Ovary (tissue), 7 donors: ENCODE measurements at regions not wholly inside any gene's neighbourhood (a gene's known extent, or its start where the extent isn't known, plus 50 kb on each side); places are given as distances from the start of the nearest gene placed in this dataset.

ENCODE experiments used
- DNase-seq, 5 donors: peaks; one replicate each; pipeline ENCODE4 v3.0.0-alpha.2; 2019 to 2020
- H3K27ac ChIP-seq, 2 donors: fragments of 200-600 bp; one replicate each; pipeline versions ENCODE4 v1.5.1 to v1.8.0; 2019 to 2022
- H3K27me3 ChIP-seq: fragments of 200-600 bp; one replicate; pipeline ENCODE4 v1.8.0; 2022
- H3K36me3 ChIP-seq: fragments of 200-600 bp; sonication (generic); one replicate; pipeline ENCODE4 v1.5.1; 2019
- H3K4me1 ChIP-seq: one replicate; pipeline ENCODE4 v1.8.1; 2013; ENCODE audit warnings: mild to moderate bottlenecking, moderate library complexity; ENCODE audit not compliant: insufficient read depth
- H3K4me3 ChIP-seq: fragments of 200-600 bp; sonication (generic); one replicate; pipeline ENCODE4 v1.5.1; 2017
- H3K9me3 ChIP-seq, 2 donors: fragments of 200-600 bp in 1 of 2; sonication (generic) in 1 of 2; one replicate each; pipeline versions ENCODE4 v1.5.1 to v1.8.1; 2013 to 2019; ENCODE audit warnings: mild to moderate bottlenecking in 1 of 2, moderate library complexity in 1 of 2
- CTCF ChIP-seq, 3 donors: fragments of 450-650 bp in 2 of 3; fragments of 200-600 bp in 1 of 3; IDR thresholded peaks; one replicate each; pipeline versions ENCODE4 v1.5.1 to v1.8.0; 2016 to 2022; ENCODE audit warnings: antibody characterized with exemption in 3 of 3, mild to moderate bottlenecking in 1 of 3
- EP300 ChIP-seq: sonication (generic); formaldehyde crosslinking; IDR thresholded peaks from one replicate; pipeline ENCODE4 v1.6.1; 2017; ENCODE audit warnings: antibody characterized with exemption
- POLR2A ChIP-seq: fragments of 450-650 bp; IDR thresholded peaks from one replicate; pipeline ENCODE4 v1.6.1; 2017; ENCODE audit warnings: antibody characterized with exemption, mild to moderate bottlenecking, moderate library complexity
- WGBS, 3 donors: extraction: QIAGEN DNeasy Blood & Tissue Kit in 1 of 3; methylation state at CpG; one replicate each; pipeline versions ENCODE4 v1.1.5 to v1.1.7; 2013 to 2017; 5-methylcytosine and 5-hydroxymethylcytosine counted together
- intact Hi-C, 4 donors: fragments of 100-400 bp; cut with DNase I; formaldehyde crosslinking; loops; one replicate each; pipeline versions ENCODE4 v1.11.0 to v1.15.1; 2022 to 2023
- donor health status: DM: no; HTN: no; CAD: no; lungs with moderate emphysema.
- donor health status: DM: no; HTN: no; CAD: no.
- donor health status: Bipolar disorder and iron deficiency.
- donor health status: DM: no; HTN: no; CAD: no.
- donor health status: DM: yes; HTN: yes; CAD: no.

DNA sequence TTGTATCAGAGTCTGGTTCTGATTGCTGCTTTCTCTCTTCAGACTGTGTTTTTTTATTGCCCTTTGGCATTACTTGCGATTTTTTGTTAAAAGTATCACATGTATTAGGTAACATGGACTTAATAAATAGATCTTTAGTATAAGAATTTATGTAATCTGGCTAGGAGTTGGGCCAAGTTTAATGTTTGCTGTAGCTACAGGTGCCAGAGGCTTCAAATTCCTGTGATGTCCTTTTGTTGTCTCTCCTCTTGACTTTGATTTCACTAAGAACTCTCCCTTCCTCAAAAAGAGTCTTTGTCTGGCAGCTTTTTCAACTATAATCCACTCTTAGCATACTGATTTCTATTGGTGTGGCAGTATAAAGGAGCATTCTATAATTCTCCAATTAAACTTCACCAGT is 313.1 kb downstream of the DTWD2 start:
- Histone ChIP-seq H3K4me1 (no peaks in the 10 kb centered on the region), H3K36me3 (no peaks in the 10 kb centered on the region), H3K4me3 (no peak overlapping the region), H3K27me3 (no peaks in the 10 kb centered on the region), H3K9me3 (no peaks in the 10 kb centered on the region), H3K27ac (no peak overlapping the region)
- WGBS, 3 donors, result 83 to 96% (median 95%) methylated on average over 1 of the region's 1 CpG
- TF ChIP-seq CTCF (IDR thresholded peaks at IDR 0.05) (no peak), POLR2A (no peak), EP300 (no peak)
- DNase-seq, result no peak
- intact Hi-C loops, result no loop called here

- TF ChIP-seq EP300 (no peak), CTCF (IDR thresholded peaks at IDR 0.05) (no peak), POLR2A (no peak)
- 82 to 91% (median 84%) methylated on average over 1 of the region's 1 CpG for WGBS, 3 donors
- intact Hi-C loops, result no loop called here
- Histone ChIP-seq H3K4me3 (no peak overlapping the region), H3K36me3 (no peaks in the 10 kb centered on the region), H3K9me3 (no peaks in the 10 kb centered on the region), H3K4me1 (peaks cover 2% of the 10 kb centered on the region), H3K27ac (no peak overlapping the region), H3K27me3 (no peaks in the 10 kb centered on the region)
- DNase-seq, result no peak
Measured at GRCh38 chr5:118657576-118657975, 330.8 kb downstream of the DTWD2 start.

GRCh38 chr5:118653872-118654271 is 334.5 kb downstream of the DTWD2 start:
- TF ChIP-seq POLR2A (no peak), CTCF (IDR thresholded peaks at IDR 0.05) (no peak), EP300 (no peak)
- Histone ChIP-seq H3K27me3 (no peaks in the 10 kb centered on the region), H3K4me1 (peaks cover 2% of the 10 kb centered on the region), H3K4me3 (no peak overlapping the region), H3K36me3 (no peaks in the 10 kb centered on the region), H3K9me3 (no peaks in the 10 kb centered on the region), H3K27ac (no peak overlapping the region)
- intact Hi-C loops, result no loop called here
- DNase-seq, result no peak
- 8 to 19% (median 8%) methylated on average over 1 of the region's 1 CpG for WGBS, 3 donors

GRCh38 chr5:118653183-118653582 is 335.2 kb downstream of the DTWD2 start:
- 85 to 86% (median 86%) methylated on average over 1 of the region's 1 CpG for WGBS, 3 donors
- TF ChIP-seq POLR2A (no peak), CTCF (IDR thresholded peaks at IDR 0.05) (no peak), EP300 (no peak)
- Histone ChIP-seq H3K36me3 (no peaks in the 10 kb centered on the region), H3K27me3 (no peaks in the 10 kb centered on the region), H3K4me3 (no peak overlapping the region), H3K4me1 (peaks cover 2% of the 10 kb centered on the region), H3K27ac (no peak overlapping the region), H3K9me3 (no peaks in the 10 kb centered on the region)
- intact Hi-C loops, result no loop called here
- no peak for DNase-seq

DNA sequence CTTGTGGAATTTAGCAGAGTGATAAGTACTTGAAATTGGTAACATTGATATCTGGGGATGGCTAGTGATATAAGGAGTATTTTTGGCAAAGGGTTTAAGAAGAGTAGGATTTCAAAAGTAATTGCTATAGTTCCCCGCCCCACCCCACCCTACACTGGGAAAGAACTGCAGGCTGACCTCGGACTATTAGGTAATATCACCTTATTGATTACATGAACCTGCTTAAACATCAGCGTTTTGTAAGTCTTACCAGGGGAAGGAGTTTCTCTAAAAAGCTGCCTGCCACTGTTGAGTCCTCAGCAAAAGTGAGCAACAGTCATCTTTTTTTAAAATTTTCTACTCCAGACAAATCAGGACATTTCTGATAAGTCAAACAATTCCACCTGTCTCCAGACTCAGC is 337.3 kb downstream of the DTWD2 start:
- DNase-seq, result no peak
- intact Hi-C loops, result no loop called here
- Histone ChIP-seq H3K4me3 (no peak overlapping the region), H3K4me1 (peaks cover 2% of the 10 kb centered on the region), H3K36me3 (no peaks in the 10 kb centered on the region), H3K27ac (no peak overlapping the region), H3K27me3 (no peaks in the 10 kb centered on the region), H3K9me3 (no peaks in the 10 kb centered on the region)
- TF ChIP-seq CTCF (IDR thresholded peaks at IDR 0.05), result no peak
- TF ChIP-seq POLR2A, result no peak
- no peak for TF ChIP-seq EP300
- WGBS, 3 donors, result 89 to 91% (median 91%) methylated on average over 3 of the region's 3 CpGs
